Sigmoid colon (tissue), 6 donors: ENCODE measurements at regions not wholly inside any gene's neighbourhood (a gene's known extent, or its start where the extent isn't known, plus 50 kb on each side); places are given as distances from the start of the nearest gene placed in this dataset.

Experiments used
- DNase-seq: peaks from one replicate; pipeline ENCODE4 v3.0.0-alpha.2; 2019
- H3K27ac ChIP-seq, 4 donors: fragments of 200-600 bp; sonication (generic); one replicate each; pipeline ENCODE4 v1.5.1; 2016 to 2019; ENCODE audit warnings: mild to moderate bottlenecking in 1 of 4
- H3K27me3 ChIP-seq, 3 donors: fragments of 200-600 bp; sonication (generic); one replicate each; pipeline ENCODE4 v1.5.1; 2019; ENCODE audit warnings: mild to moderate bottlenecking in 1 of 3
- H3K36me3 ChIP-seq, 4 donors: fragments of 200-600 bp; sonication (generic); one replicate each; pipeline ENCODE4 v1.5.1; 2016 to 2019
- H3K4me1 ChIP-seq, 4 donors: fragments of 200-600 bp; sonication (generic); one replicate each; pipeline ENCODE4 v1.5.1; 2017 to 2019
- H3K4me3 ChIP-seq, 4 donors: fragments of 200-600 bp; sonication (generic); one replicate each; pipeline ENCODE4 v1.5.1; 2017 to 2019; ENCODE audit warnings: mild to moderate bottlenecking in 2 of 4, moderate library complexity in 1 of 4
- H3K9me3 ChIP-seq, 4 donors: fragments of 200-600 bp in 3 of 4; sonication (generic) in 3 of 4; one replicate each; pipeline versions ENCODE4 v1.5.1 to v1.6.1; 2013 to 2019
- EP300 ChIP-seq, 4 donors: sonication (generic); formaldehyde crosslinking; IDR thresholded peaks; one replicate each; pipeline ENCODE4 v1.6.1; 2017; ENCODE audit warnings: antibody characterized with exemption in 4 of 4
- POLR2A ChIP-seq, 2 donors: fragments of 450-650 bp; IDR thresholded peaks; one replicate each; pipeline ENCODE4 v1.6.1; 2016; ENCODE audit warnings: antibody characterized with exemption in 2 of 2, mild to moderate bottlenecking in 2 of 2, moderate library complexity in 2 of 2
- POLR2AphosphoS5 ChIP-seq, 4 donors: sonication (generic); formaldehyde crosslinking; IDR thresholded peaks; one replicate each; pipeline ENCODE4 v1.6.1; 2017; ENCODE audit warnings: antibody characterized with exemption in 4 of 4
- WGBS, 2 donors: extraction: QIAGEN DNeasy Blood & Tissue Kit; methylation state at CpG; one replicate each; pipeline ENCODE4 v1.1.7; 2013; 5-methylcytosine and 5-hydroxymethylcytosine counted together
- intact Hi-C: fragments of 100-400 bp; cut with DNase I; formaldehyde crosslinking; loops from one replicate; pipeline ENCODE4 v1.15.1; 2023
- TF ChIP-seq, protein P1 (sequence below), 4 experiments: fragments of 450-650 bp in 3 of 4; fragments of 200-600 bp in 1 of 4; IDR thresholded peaks; one replicate each; pipeline ENCODE4 v1.5.1; 2016 to 2019; ENCODE audit warnings: antibody characterized with exemption in 4 of 4, mild to moderate bottlenecking in 3 of 4, moderate library complexity in 2 of 4
- donor health status: healthy with polysubstance abuse.
- donor health status: healthy.

DNA sequence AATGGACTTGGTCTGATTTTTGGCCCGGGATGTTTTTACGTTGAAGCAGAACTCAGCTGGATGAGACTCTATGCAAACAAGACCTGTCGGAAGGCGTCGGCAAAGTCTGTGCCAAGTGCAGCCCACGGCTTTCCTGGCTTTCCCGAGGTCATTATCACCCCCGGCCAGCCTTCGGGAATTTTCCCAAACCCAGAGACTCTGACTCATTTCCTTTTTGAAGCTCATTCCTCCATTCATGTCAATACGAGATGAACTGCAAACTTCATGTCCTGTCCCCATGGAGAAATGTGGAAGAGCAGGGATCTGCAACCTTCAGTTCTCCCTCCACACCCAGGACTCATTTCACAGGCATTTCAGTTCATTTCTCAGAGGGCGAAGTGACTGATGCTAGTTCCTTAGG lies 95.3 kb downstream of the IRX2 start:
- Histone ChIP-seq H3K27ac (no peak overlapping the region), H3K4me3 (no peak overlapping the region), H3K36me3 (no peaks in the 10 kb centered on the region), H3K27me3 (peaks cover 0 to 43% (median 0%) of the 10 kb centered on the region in 3 donors), H3K4me1 (no peaks in the 10 kb centered on the region), H3K9me3 (no peaks in the 10 kb centered on the region)
- no peak for DNase-seq
- WGBS, 2 donors = 69 to 75% methylated on average over 11 of the region's 11 CpGs
- TF ChIP-seq POLR2A (IDR thresholded peaks at IDR 0.05) (no peak), EP300 (IDR thresholded peaks at IDR 0.05) (no peak), POLR2AphosphoS5 (IDR thresholded peaks at IDR 0.05) (no peak)
- TF ChIP-seq, protein P1, sequence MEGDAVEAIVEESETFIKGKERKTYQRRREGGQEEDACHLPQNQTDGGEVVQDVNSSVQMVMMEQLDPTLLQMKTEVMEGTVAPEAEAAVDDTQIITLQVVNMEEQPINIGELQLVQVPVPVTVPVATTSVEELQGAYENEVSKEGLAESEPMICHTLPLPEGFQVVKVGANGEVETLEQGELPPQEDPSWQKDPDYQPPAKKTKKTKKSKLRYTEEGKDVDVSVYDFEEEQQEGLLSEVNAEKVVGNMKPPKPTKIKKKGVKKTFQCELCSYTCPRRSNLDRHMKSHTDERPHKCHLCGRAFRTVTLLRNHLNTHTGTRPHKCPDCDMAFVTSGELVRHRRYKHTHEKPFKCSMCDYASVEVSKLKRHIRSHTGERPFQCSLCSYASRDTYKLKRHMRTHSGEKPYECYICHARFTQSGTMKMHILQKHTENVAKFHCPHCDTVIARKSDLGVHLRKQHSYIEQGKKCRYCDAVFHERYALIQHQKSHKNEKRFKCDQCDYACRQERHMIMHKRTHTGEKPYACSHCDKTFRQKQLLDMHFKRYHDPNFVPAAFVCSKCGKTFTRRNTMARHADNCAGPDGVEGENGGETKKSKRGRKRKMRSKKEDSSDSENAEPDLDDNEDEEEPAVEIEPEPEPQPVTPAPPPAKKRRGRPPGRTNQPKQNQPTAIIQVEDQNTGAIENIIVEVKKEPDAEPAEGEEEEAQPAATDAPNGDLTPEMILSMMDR (IDR thresholded peaks at IDR 0.05) = no peak
- intact Hi-C loops = no loop called here

DNA sequence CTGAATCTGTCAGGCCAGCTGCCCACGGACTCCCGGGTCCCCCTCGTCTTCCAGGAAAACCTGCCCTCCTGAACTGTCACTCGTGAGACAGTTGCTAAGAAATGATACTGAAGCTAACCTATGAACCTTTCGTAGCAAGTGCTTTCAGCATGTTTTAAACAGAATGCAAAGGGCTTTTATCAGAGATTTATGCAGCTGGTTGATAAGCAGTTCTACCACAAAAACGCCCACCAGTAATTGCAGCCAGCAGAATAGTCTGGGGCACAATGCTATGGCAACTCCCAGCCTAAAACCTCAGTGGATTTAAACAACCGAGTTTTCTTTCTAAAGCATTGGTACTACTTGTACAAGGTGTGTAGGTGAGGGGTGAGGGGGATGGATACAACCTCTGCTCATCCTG lies 97.5 kb downstream of the IRX2 start:
- intact Hi-C loops = no loop called here
- Histone ChIP-seq H3K9me3 (no peaks in the 10 kb centered on the region), H3K36me3 (no peaks in the 10 kb centered on the region), H3K27me3 (peaks cover 0 to 33% (median 0%) of the 10 kb centered on the region in 3 donors), H3K27ac (no peak overlapping the region), H3K4me1 (no peaks in the 10 kb centered on the region), H3K4me3 (no peak overlapping the region)
- WGBS, 2 donors = 67 to 68% methylated on average over 7 of the region's 7 CpGs
- TF ChIP-seq, protein P1 (IDR thresholded peaks at IDR 0.05) = no peak
- TF ChIP-seq POLR2A (IDR thresholded peaks at IDR 0.05) (no peak), POLR2AphosphoS5 (IDR thresholded peaks at IDR 0.05) (no peak), EP300 (IDR thresholded peaks at IDR 0.05) (no peak)
- no peak for DNase-seq

DNA sequence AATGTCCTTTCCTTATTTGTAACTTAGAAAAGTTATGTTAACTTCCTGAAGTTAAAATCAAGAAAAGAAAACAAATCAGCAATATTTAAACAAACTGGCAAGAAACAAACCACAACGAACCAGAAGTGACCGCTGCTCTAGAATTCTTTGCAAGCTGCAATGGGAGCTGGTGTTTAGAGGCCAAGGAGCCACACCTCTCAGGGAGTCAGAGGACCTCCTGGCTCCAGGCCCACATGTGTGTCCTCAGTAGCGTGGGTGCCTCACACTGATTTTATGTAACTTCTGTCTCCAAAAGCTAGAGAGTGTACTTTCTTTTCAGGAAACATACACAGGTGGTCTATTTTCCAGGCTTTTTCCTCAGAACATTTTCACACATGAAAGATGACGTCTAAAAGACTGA lies 100.4 kb downstream of the IRX2 start:
- intact Hi-C loops = no loop called here
- no peak overlapping the region for H3K4me3 ChIP-seq
- DNase-seq = no peak
- no peaks in the 10 kb centered on the region for H3K36me3 ChIP-seq
- 66 to 69% methylated on average over 4 of the region's 4 CpGs for WGBS, 2 donors
- H3K27me3 ChIP-seq = peaks cover 0 to 10% (median 0%) of the 10 kb centered on the region in 3 donors
- TF ChIP-seq, protein P1 (IDR thresholded peaks at IDR 0.05) = no peak
- no peak for TF ChIP-seq EP300 (IDR thresholded peaks at IDR 0.05)
- no peak for TF ChIP-seq POLR2AphosphoS5 (IDR thresholded peaks at IDR 0.05)
- TF ChIP-seq POLR2A (IDR thresholded peaks at IDR 0.05) = no peak
- H3K9me3 ChIP-seq = no peaks in the 10 kb centered on the region
- H3K27ac ChIP-seq = no peak overlapping the region
- no peaks in the 10 kb centered on the region for H3K4me1 ChIP-seq

DNA sequence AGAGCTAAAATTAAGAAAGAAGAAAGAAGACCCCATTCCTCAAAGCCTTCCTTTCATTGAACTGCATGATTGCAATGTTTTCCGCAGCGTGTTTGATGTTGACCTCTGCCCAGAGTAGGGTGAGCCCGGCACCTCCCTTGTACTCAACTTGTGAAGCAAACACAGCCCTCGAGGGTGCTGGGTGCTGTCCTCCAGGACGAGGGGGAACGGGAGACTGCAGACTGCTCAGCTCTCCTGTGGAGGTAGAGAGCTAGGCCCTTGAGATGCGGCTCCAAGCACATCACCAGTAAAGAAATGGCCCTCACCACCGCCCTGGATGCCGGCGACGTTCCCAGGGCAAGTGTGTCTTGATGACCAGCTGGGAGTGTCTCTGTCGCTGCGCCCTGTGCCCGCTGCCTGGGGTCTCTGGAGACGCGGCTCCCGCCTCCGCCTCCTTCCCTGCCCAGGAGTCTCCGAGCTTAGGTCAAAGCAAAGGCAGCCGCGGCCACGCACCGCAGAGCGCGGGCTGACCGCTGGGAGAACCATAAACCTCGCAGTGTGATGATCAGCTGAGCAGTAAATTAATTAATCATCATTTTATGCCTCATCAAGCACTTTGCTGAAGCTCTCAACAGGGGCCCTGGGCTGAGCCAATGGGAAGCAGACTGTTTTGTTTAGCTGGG lies 108.7 kb downstream of the IRX2 start:
- peaks cover 0 to 24% (median 0%) of the 10 kb centered on the region in 3 donors for H3K27me3 ChIP-seq
- no peak overlapping the region for H3K4me3 ChIP-seq
- H3K9me3 ChIP-seq = no peaks in the 10 kb centered on the region
- H3K4me1 ChIP-seq = no peaks in the 10 kb centered on the region
- no peak for DNase-seq
- H3K27ac ChIP-seq = no peak overlapping the region
- 54 to 55% methylated on average over 27 of the region's 27 CpGs for WGBS, 2 donors
- no peak for TF ChIP-seq POLR2AphosphoS5 (IDR thresholded peaks at IDR 0.05)
- TF ChIP-seq POLR2A (IDR thresholded peaks at IDR 0.05) = no peak
- no peak for TF ChIP-seq EP300 (IDR thresholded peaks at IDR 0.05)
- TF ChIP-seq, protein P1 (IDR thresholded peaks at IDR 0.05) = no peak
- H3K36me3 ChIP-seq = no peaks in the 10 kb centered on the region
- intact Hi-C loops = no loop called here

DNA sequence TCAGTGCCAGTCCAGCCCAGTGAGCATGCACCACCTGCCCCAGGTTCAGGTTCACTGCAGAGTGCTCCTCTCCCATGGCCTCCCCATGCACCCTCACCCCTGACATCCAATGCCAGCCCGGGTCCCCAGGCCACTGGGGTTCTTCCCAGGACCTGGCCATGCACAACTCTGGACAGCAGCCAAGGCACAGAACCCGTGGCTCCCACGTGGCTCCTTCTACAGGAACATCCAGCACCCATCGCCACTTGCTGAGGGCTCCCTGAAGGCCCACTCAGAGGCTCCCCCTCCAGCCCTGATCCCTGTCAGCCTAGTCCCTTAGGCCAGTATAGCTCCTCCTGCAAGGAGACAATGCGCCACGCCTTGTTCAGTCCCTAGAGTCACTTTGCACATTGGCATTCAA lies 110.8 kb downstream of the IRX2 start:
- no peak for DNase-seq
- WGBS, 2 donors = 78 to 88% methylated on average over 6 of the region's 6 CpGs
- Histone ChIP-seq H3K27me3 (peaks cover 0 to 24% (median 0%) of the 10 kb centered on the region in 3 donors), H3K4me1 (no peaks in the 10 kb centered on the region), H3K9me3 (no peaks in the 10 kb centered on the region), H3K27ac (no peak overlapping the region), H3K36me3 (no peaks in the 10 kb centered on the region), H3K4me3 (no peak overlapping the region)
- intact Hi-C loops = no loop called here
- TF ChIP-seq EP300 (IDR thresholded peaks at IDR 0.05) (no peak), POLR2A (IDR thresholded peaks at IDR 0.05) (no peak), POLR2AphosphoS5 (IDR thresholded peaks at IDR 0.05) (no peak)
- TF ChIP-seq, protein P1 (IDR thresholded peaks at IDR 0.05) = no peak
